Stimulated activated CD8-positive, alpha-beta memory T cell treated with anti-CD3 and anti-CD28 coated beads, Interleukin-15, amount 100 ng/mL, for 48 hours (primary cell): ENCODE measurements at regions not wholly inside any gene's neighbourhood (a gene's known extent, or its start where the extent isn't known, plus 50 kb on each side); places are given as distances from the start of the nearest gene placed in this dataset.

Experiments used
- DNase-seq, 2 donors: peaks; one replicate each; pipeline ENCODE4 v3.0.0-alpha.2; 2020; ENCODE audit warnings: low read depth in 2 of 2

GRCh38 chr2:37425408-37425807, 81.0 kb downstream of the QPCT start:
- DNase-seq = no peak

- DNase-seq = no peak
These were observed 82.8 kb downstream of the QPCT start for GRCh38 chr2:37427241-37427640.

GRCh38 chr2:37436323-37436722, 91.9 kb downstream of the QPCT start:
- no peak for DNase-seq

GRCh38 chr2:37439131-37439642, 94.8 kb downstream of the QPCT start:
- DNase-seq = no peak

- no peak for DNase-seq
These were observed 96.6 kb downstream of the QPCT start for GRCh38 chr2:37441055-37441454.

GRCh38 chr2:37443082-37443481, 98.7 kb downstream of the QPCT start:
- no peak for DNase-seq

GRCh38 chr2:37447446-37447845, 103.0 kb downstream of the QPCT start:
- DNase-seq = no peak

GRCh38 chr2:37448342-37449120, 104.1 kb downstream of the QPCT start:
- no peak for DNase-seq

- no peak for DNase-seq
These were observed 105.4 kb downstream of the QPCT start for GRCh38 chr2:37449761-37450296.

- no peak for DNase-seq
These were observed 108.6 kb downstream of the QPCT start for GRCh38 chr2:37453027-37453426.

GRCh38 chr2:37454851-37455762, 110.7 kb downstream of the QPCT start:
- no peak for DNase-seq

GRCh38 chr2:37456479-37456878, 112.0 kb downstream of the QPCT start:
- no peak for DNase-seq

- DNase-seq = no peak
These were observed 113.0 kb downstream of the QPCT start for GRCh38 chr2:37457401-37457901.

GRCh38 chr2:37458133-37458532, 113.7 kb downstream of the QPCT start:
- no peak for DNase-seq

GRCh38 chr2:37459095-37459981, 114.9 kb downstream of the QPCT start:
- DNase-seq = no peak

- DNase-seq = no peak
These were observed 116.4 kb downstream of the QPCT start for GRCh38 chr2:37460896-37461229.

GRCh38 chr2:37464067-37464466, 119.6 kb downstream of the QPCT start:
- DNase-seq = no peak

- DNase-seq = no peak
These were observed 122.2 kb downstream of the QPCT start for GRCh38 chr2:37466533-37467222.

- DNase-seq = no peak
These were observed 123.7 kb downstream of the QPCT start for GRCh38 chr2:37468170-37468569.

GRCh38 chr2:37469126-37469525, 124.7 kb downstream of the QPCT start:
- no peak for DNase-seq

GRCh38 chr2:37471104-37471503, 126.7 kb downstream of the QPCT start:
- DNase-seq = no peak
